ENCODE measurements at regions not wholly inside any gene's neighbourhood (a gene's known extent, or its start where the extent isn't known, plus 50 kb on each side); places are given as distances from the start of the nearest gene placed in this dataset.
A peak's percentile ranks its signal among the peaks of the same experiment; 100 is the strongest.
"Not testable (repeated sequence)": the region's sequence is repeated elsewhere in the genome, so short reads cannot be mapped to it uniquely, and the experiment has no call there.

DNA sequence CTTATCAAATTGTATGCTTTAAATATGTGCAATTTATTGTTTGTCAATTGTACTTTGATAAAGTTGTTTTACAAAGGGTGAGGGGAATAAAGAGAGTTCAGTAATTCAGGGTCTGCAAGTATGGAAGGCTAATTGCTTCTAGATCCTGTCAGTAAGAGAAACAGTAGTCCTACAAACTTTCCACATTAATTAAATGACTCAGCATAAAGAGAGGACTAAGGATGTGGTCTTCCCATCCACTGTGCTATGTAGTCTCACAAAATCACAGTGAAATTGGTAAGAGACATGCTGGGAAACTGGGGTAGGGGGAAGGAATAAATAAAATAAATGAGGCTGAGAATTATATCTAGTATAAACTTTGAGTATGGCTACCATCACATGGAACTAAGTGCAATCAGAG is 130.2 kb upstream of the PKP2 start:
- CTCF ChIA-PET = no interaction called here
- DNase-seq (ENCODE audit: low read depth in 1 of 2, low spot score in 1 of 2) = no peak
- Histone ChIP-seq H3K4me1 (no peaks in the 10 kb centered on the region), H3K27ac (no peak overlapping the region), H3K4me2 (no peak overlapping the region), H3K4me3 (no peak overlapping the region), H3K9me3 (no peaks in the 10 kb centered on the region)
- no peak for FAIRE-seq
- POLR2A ChIA-PET = no interaction called here
- ATAC-seq = no peak
- TF ChIP-seq CBX8 (IDR thresholded peaks at IDR 0.05) (no peak), MAFK (IDR thresholded peaks at IDR 0.05; ENCODE audit: partially characterized antibody) (peak; percentile 81), NFE2L2 (conservative IDR thresholded peaks at IDR 0.05; ENCODE audit: low read length) (peak; percentile 72; the same call in 1 of the 2 replicates)

DNA sequence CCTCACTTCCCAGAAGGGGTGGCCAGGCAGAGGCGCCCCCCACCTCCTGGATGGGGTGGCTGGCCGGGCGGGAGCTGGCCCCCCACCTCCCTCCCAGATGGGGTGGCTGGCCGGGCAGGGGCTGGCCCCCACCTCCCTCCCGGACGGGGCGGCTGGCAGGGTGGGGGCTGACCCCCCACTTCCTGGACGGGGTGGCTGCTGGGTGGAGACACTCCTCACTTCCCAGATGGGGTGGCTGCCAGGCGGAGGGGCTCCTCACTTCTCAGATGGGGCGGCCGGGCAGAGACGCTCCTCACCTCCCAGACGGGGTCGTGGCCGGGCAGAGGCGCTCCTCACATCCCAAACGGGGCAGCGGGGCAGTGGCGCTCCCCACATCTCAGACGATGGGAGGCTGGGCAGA is 126.1 kb upstream of the PKP2 start:
- H3K4me3 ChIP-seq; CTCF ChIA-PET; FAIRE-seq; H3K4me1 ChIP-seq; POLR2A ChIA-PET; H3K9me3 ChIP-seq; H3K27ac ChIP-seq; ATAC-seq; DNase-seq (ENCODE audit: low read depth in 1 of 2, low spot score in 1 of 2); H3K4me2 ChIP-seq: not testable (repeated sequence)
- 80% methylated on average over 3 of the region's 20 CpGs for WGBS (ENCODE audit: missing lambda C conversion rate)

DNA sequence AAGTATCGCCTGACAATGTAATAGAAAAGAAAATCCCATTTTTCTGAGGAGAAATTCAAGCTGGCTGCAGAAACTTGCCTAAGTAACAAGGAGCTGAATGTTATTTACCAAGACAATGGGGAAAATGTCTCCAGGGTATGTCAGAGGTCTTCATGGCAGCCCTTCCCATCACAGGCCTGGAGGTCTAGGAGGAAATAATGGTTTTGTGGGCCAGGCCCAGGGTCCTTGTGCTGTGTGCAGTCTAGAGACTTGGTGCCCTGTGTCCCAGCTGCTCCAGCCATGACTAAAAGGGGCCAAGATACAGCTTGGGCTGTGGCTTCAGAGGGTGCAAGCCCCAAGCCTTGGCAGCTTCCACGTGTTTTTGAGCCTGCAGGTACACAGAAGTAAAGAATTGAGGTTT is 120.5 kb upstream of the PKP2 start:
- ATAC-seq; H3K4me2 ChIP-seq; POLR2A ChIA-PET; DNase-seq (ENCODE audit: low read depth in 1 of 2, low spot score in 1 of 2); H3K9me3 ChIP-seq; H3K27ac ChIP-seq; H3K4me3 ChIP-seq; FAIRE-seq; H3K4me1 ChIP-seq: not testable (repeated sequence)
- WGBS (ENCODE audit: missing lambda C conversion rate) = 4% methylated on average over 2 of the region's 2 CpGs
- TF ChIP-seq ZFP36 (IDR thresholded peaks at IDR 0.05; ENCODE audit: borderline replicate concordance, partially characterized antibody) = peak; percentile 59
- CTCF ChIA-PET = interaction anchor here (1.4 kb wide), 1 partner anchor 16 kb away, joined by 3 read pairs; no protein-coding TSS in a partner anchor

DNA sequence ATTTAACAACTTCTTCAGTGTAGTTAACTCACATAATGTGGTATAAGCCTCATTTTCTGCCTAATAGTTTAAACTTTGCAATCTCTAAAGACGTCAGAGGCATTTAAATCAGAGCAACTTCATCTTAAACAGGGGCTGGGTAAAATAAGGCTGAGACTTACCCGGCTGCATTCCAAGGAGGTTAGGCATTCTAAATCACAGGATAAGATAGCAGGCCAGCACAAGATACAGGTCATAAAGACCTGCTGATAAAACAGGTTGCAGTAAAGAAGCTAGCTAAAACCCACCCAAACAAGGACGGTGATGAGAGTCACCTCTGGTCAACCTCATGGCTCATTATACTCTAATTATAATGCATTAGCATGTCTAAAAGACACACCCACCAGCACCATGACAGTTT is 115.6 kb upstream of the PKP2 start:
- ChIA-PET POLR2A (no interaction called here), CTCF (no interaction called here)
- TF ChIP-seq CHD2 (IDR thresholded peaks at IDR 0.05; ENCODE audit: low read length, partially characterized antibody) = no peak
- TF ChIP-seq, protein P1, sequence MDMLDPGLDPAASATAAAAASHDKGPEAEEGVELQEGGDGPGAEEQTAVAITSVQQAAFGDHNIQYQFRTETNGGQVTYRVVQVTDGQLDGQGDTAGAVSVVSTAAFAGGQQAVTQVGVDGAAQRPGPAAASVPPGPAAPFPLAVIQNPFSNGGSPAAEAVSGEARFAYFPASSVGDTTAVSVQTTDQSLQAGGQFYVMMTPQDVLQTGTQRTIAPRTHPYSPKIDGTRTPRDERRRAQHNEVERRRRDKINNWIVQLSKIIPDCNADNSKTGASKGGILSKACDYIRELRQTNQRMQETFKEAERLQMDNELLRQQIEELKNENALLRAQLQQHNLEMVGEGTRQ (IDR thresholded peaks at IDR 0.05) = no peak
- TF ChIP-seq NPAS2 (CRISPR knock-in tag; IDR thresholded peaks at IDR 0.05; ENCODE audit: borderline replicate concordance) = no peak
- TF ChIP-seq FOSB (CRISPR knock-in tag; IDR thresholded peaks at IDR 0.05) = no peak
- TF ChIP-seq, protein P2, sequence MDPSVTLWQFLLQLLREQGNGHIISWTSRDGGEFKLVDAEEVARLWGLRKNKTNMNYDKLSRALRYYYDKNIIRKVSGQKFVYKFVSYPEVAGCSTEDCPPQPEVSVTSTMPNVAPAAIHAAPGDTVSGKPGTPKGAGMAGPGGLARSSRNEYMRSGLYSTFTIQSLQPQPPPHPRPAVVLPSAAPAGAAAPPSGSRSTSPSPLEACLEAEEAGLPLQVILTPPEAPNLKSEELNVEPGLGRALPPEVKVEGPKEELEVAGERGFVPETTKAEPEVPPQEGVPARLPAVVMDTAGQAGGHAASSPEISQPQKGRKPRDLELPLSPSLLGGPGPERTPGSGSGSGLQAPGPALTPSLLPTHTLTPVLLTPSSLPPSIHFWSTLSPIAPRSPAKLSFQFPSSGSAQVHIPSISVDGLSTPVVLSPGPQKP (IDR thresholded peaks at IDR 0.05; ENCODE audit: low read depth, low read length) = no peak
- no peak for TF ChIP-seq JUNB (IDR thresholded peaks at IDR 0.05)
- TF ChIP-seq HDAC2 (IDR thresholded peaks at IDR 0.05) = no peak
- no peak for TF ChIP-seq MYC (IDR thresholded peaks at IDR 0.05; ENCODE audit: borderline replicate concordance, low read length)
- TF ChIP-seq CEBPB (IDR thresholded peaks at IDR 0.05) = no peak
- no peak for TF ChIP-seq CBX8 (IDR thresholded peaks at IDR 0.05)
- TF ChIP-seq HOXA7 (CRISPR knock-in tag; IDR thresholded peaks at IDR 0.05) = no peak
- no peak for TF ChIP-seq EP300 (IDR thresholded peaks at IDR 0.05)
- no peak for TF ChIP-seq SREBF2 (IDR thresholded peaks at IDR 0.05)
- no peaks in the 10 kb centered on the region for H3K9me3 ChIP-seq
- FAIRE-seq (no peak), DNase-seq (ENCODE audit: low read depth in 1 of 2, low spot score in 1 of 2) (no peak), ATAC-seq (no peak)
- no peaks in the 10 kb centered on the region for H3K4me1 ChIP-seq
- H3K27ac ChIP-seq = no peak overlapping the region
- 0% methylated on average over 3 of the region's 3 CpGs for WGBS (ENCODE audit: missing lambda C conversion rate)
- H3K4me3 ChIP-seq = no peak overlapping the region
- no peak overlapping the region for H3K4me2 ChIP-seq

DNA sequence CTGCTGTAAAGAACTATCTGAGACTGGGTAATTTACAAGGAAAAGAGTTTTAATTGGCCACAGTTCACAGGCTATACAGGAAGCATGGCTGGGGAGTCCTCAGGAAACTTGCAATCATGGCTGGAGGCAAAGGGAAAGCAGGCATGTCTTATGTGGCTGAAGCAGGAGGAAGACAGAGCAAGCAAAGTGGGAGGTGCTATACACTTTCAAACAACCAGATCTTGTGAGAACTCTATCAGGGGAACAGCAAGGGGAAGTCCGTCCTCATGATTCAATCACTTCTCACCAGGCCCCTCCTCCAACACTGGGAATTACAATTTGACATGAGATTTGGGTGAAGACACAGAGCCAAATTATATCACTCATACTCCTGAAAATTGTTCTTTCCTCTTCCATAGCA is 109.5 kb upstream of the PKP2 start:
- Histone ChIP-seq H3K9me3 (peaks cover 6% of the 10 kb centered on the region; the same call in 1 of the 3 replicates), H3K4me3 (no peak overlapping the region), H3K4me1 (no peaks in the 10 kb centered on the region), H3K27ac (no peak overlapping the region), H3K4me2 (no peak overlapping the region)
- ChIA-PET POLR2A (no interaction called here), CTCF (no interaction called here)
- no peak for DNase-seq (ENCODE audit: low read depth in 1 of 2, low spot score in 1 of 2)
- WGBS (ENCODE audit: missing lambda C conversion rate) = 11% methylated on average over 1 of the region's 1 CpG
- no peak for ATAC-seq
- no peak for FAIRE-seq
- TF ChIP-seq HOXB13 (CRISPR knock-in tag; IDR thresholded peaks at IDR 0.05; ENCODE audit: low read depth) = no peak
- TF ChIP-seq EHF (CRISPR knock-in tag; IDR thresholded peaks at IDR 0.05) = no peak
- TF ChIP-seq, protein P2 (IDR thresholded peaks at IDR 0.05; ENCODE audit: low read depth, low read length) = no peak
- no peak for TF ChIP-seq JUN (IDR thresholded peaks at IDR 0.05)
- no peak for TF ChIP-seq MAZ (IDR thresholded peaks at IDR 0.05; ENCODE audit: borderline replicate concordance, low read depth, low read length)
- TF ChIP-seq RNF2 (IDR thresholded peaks at IDR 0.05; ENCODE audit: borderline replicate concordance, low read depth) = no peak
- no peak for TF ChIP-seq FOSL2 (IDR thresholded peaks at IDR 0.05)
- TF ChIP-seq FOSL2 (CRISPR knock-in tag; IDR thresholded peaks at IDR 0.05) = no peak
- no peak for TF ChIP-seq TP53 (CRISPR knock-in tag; IDR thresholded peaks at IDR 0.05)
- no peak for TF ChIP-seq HEYL (CRISPR knock-in tag; IDR thresholded peaks at IDR 0.05)
- no peak for TF ChIP-seq HOXA7 (CRISPR knock-in tag; IDR thresholded peaks at IDR 0.05)
- no peak for TF ChIP-seq CBX8 (IDR thresholded peaks at IDR 0.05)
- TF ChIP-seq RFX5 (IDR thresholded peaks at IDR 0.05) = no peak
- no peak for TF ChIP-seq SREBF2 (IDR thresholded peaks at IDR 0.05)
- TF ChIP-seq MAFK (IDR thresholded peaks at IDR 0.05; ENCODE audit: partially characterized antibody) = no peak
- TF ChIP-seq, protein P3, sequence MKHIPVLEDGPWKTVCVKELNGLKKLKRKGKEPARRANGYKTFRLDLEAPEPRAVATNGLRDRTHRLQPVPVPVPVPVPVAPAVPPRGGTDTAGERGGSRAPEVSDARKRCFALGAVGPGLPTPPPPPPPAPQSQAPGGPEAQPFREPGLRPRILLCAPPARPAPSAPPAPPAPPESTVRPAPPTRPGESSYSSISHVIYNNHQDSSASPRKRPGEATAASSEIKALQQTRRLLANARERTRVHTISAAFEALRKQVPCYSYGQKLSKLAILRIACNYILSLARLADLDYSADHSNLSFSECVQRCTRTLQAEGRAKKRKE (CRISPR knock-in tag; IDR thresholded peaks at IDR 0.05; ENCODE audit: low read depth) = no peak
- no peak for TF ChIP-seq EP300 (IDR thresholded peaks at IDR 0.05)
